ENCODE measurements at regions not wholly inside any gene's neighbourhood (a gene's known extent, or its start where the extent isn't known, plus 50 kb on each side); places are given as distances from the start of the nearest gene placed in this dataset.
A peak's percentile ranks its signal among the peaks of the same experiment; 100 is the strongest.

GRCh38 chr14:25226214-25226613, 176.3 kb upstream of the STXBP6 start:
- POLR2A ChIA-PET, result no interaction called here

GRCh38 chr14:25222256-25222655, 172.3 kb upstream of the STXBP6 start:
- Histone ChIP-seq H3K27ac (no peak overlapping the region), H3K9me3 (no peaks in the 10 kb centered on the region), H3K4me2 (no peak overlapping the region), H3K4me3 (no peak overlapping the region), H3K4me1 (no peaks in the 10 kb centered on the region)
- TF ChIP-seq NR3C1 (IDR thresholded peaks at IDR 0.05) (no peak), KDM5A (IDR thresholded peaks at IDR 0.05) (no peak), EHMT2 (IDR thresholded peaks at IDR 0.05; ENCODE audit: low read depth) (no peak), POLR2AphosphoS2 (conservative IDR thresholded peaks at IDR 0.05; ENCODE audit: low read length) (no peak), E2F6 (IDR thresholded peaks at IDR 0.05; ENCODE audit: borderline replicate concordance, low read depth) (no peak), MAZ (IDR thresholded peaks at IDR 0.05; ENCODE audit: borderline replicate concordance, low read depth, low read length) (no peak), HEYL (CRISPR knock-in tag; IDR thresholded peaks at IDR 0.05) (no peak), RCOR1 (IDR thresholded peaks at IDR 0.05; ENCODE audit: low read depth, low read length) (no peak), MAFK (IDR thresholded peaks at IDR 0.05; ENCODE audit: partially characterized antibody) (no peak)
- no peak for FAIRE-seq
- CTCF ChIA-PET, result no interaction called here
- POLR2A ChIA-PET, result no interaction called here
- no peak for ATAC-seq
- no peak for DNase-seq (ENCODE audit: low read depth in 1 of 2, low spot score in 1 of 2)

More at GRCh38 chr14:25226214-25226613, 176.3 kb upstream of the STXBP6 start:
- no peak for DNase-seq (ENCODE audit: low read depth in 1 of 2, low spot score in 1 of 2)
- TF ChIP-seq EHF (CRISPR knock-in tag; IDR thresholded peaks at IDR 0.05), result no peak
- no peak for TF ChIP-seq EHMT2 (IDR thresholded peaks at IDR 0.05; ENCODE audit: low read depth)
- TF ChIP-seq NPAS2 (CRISPR knock-in tag; IDR thresholded peaks at IDR 0.05; ENCODE audit: borderline replicate concordance), result no peak
- TF ChIP-seq HOXB13 (CRISPR knock-in tag; IDR thresholded peaks at IDR 0.05; ENCODE audit: low read depth), result no peak
- TF ChIP-seq MAFK (IDR thresholded peaks at IDR 0.05; ENCODE audit: partially characterized antibody), result peak; percentile 13
- no peaks in the 10 kb centered on the region for H3K9me3 ChIP-seq
- CTCF ChIA-PET, result interaction anchor here (0.7 kb wide), 1 partner anchor 13 kb away, joined by 3 read pairs; no protein-coding TSS in a partner anchor
- H3K4me3 ChIP-seq, result no peak overlapping the region
- ATAC-seq, result no peak
- no peaks in the 10 kb centered on the region for H3K4me1 ChIP-seq
- FAIRE-seq, result no peak
- no peak overlapping the region for H3K4me2 ChIP-seq
- 0% methylated on average over 3 of the region's 3 CpGs for WGBS (ENCODE audit: missing lambda C conversion rate)
- no peak overlapping the region for H3K27ac ChIP-seq

GRCh38 chr14:25220514-25220913, 170.6 kb upstream of the STXBP6 start:
- DNase-seq (ENCODE audit: low read depth in 1 of 2, low spot score in 1 of 2) (no peak), ATAC-seq (no peak)
- TF ChIP-seq MAFK (IDR thresholded peaks at IDR 0.05; ENCODE audit: partially characterized antibody), result no peak
- TF ChIP-seq RCOR1 (IDR thresholded peaks at IDR 0.05; ENCODE audit: low read depth, low read length), result no peak
- no peak for TF ChIP-seq BHLHE40 (IDR thresholded peaks at IDR 0.05; ENCODE audit: low read depth, low read length)
- no peak for TF ChIP-seq JUNB (IDR thresholded peaks at IDR 0.05)
- TF ChIP-seq SMC3 (IDR thresholded peaks at IDR 0.05), result no peak
- TF ChIP-seq CTCF (IDR thresholded peaks at IDR 0.05), result no peak
- TF ChIP-seq CHD2 (IDR thresholded peaks at IDR 0.05; ENCODE audit: low read length, partially characterized antibody), result no peak

GRCh38 chr14:25215607-25216006, 165.7 kb upstream of the STXBP6 start:
- DNase-seq (ENCODE audit: low read depth in 1 of 2, low spot score in 1 of 2), result no peak

More at GRCh38 chr14:25220514-25220913, 170.6 kb upstream of the STXBP6 start:
- ChIA-PET CTCF (no interaction called here), POLR2A (no interaction called here)
- H3K4me1 ChIP-seq, result no peaks in the 10 kb centered on the region
- H3K4me3 ChIP-seq, result no peak overlapping the region
- FAIRE-seq, result no peak
- no peaks in the 10 kb centered on the region for H3K9me3 ChIP-seq
- no peak overlapping the region for H3K27ac ChIP-seq
- no peak overlapping the region for H3K4me2 ChIP-seq

More at GRCh38 chr14:25215607-25216006, 165.7 kb upstream of the STXBP6 start:
- CTCF ChIA-PET, result no interaction called here
- FAIRE-seq, result no peak
- Histone ChIP-seq H3K4me2 (no peak overlapping the region), H3K9me3 (no peaks in the 10 kb centered on the region), H3K4me3 (no peak overlapping the region), H3K27ac (no peak overlapping the region), H3K4me1 (no peaks in the 10 kb centered on the region)
- POLR2A ChIA-PET, result no interaction called here
- TF ChIP-seq ESRRA (IDR thresholded peaks at IDR 0.05; ENCODE audit: borderline replicate concordance, low read length) (no peak), NPAS2 (CRISPR knock-in tag; IDR thresholded peaks at IDR 0.05; ENCODE audit: borderline replicate concordance) (no peak), CTCF (IDR thresholded peaks at IDR 0.05) (no peak), KDM1A (IDR thresholded peaks at IDR 0.05; ENCODE audit: low read depth) (no peak), NFE2L2 (conservative IDR thresholded peaks at IDR 0.05; ENCODE audit: low read length) (no peak), RFX5 (IDR thresholded peaks at IDR 0.05) (no peak), USF2 (IDR thresholded peaks at IDR 0.05) (no peak), HES2 (IDR thresholded peaks at IDR 0.05) (no peak), HEYL (CRISPR knock-in tag; IDR thresholded peaks at IDR 0.05) (no peak), CEBPB (IDR thresholded peaks at IDR 0.05) (no peak)
- ATAC-seq, result no peak
